CD14-positive monocyte (primary cell): ENCODE measurements at regions not wholly inside any gene's neighbourhood (a gene's known extent, or its start where the extent isn't known, plus 50 kb on each side); places are given as distances from the start of the nearest gene placed in this dataset.
A peak's percentile ranks its signal among the peaks of the same experiment; 100 is the strongest.

Experiments used
- DNase-seq, 3 donors: peaks; one replicate each; pipeline ENCODE4 v3.0.0-alpha.2; 2011 to 2022
- H2AFZ ChIP-seq: 2 replicates; pipeline ENCODE4 v1.6.0; 2012; ENCODE audit warnings: mild to moderate bottlenecking, low read depth, low read length, inconsistent platforms; ENCODE audit not compliant: insufficient read depth, poor library complexity, severe bottlenecking
- H3K27ac ChIP-seq, 2 donors: 1 replicate in 1 of 2; 2 replicates in 1 of 2; pipeline ENCODE4 v1.5.1; 2012 to 2013; ENCODE audit warnings: low read length in 2 of 2, control low read depth in 1 of 2, inconsistent platforms in 1 of 2, low read depth in 1 of 2, mild to moderate bottlenecking in 1 of 2
- H3K27me3 ChIP-seq, 2 donors: one replicate each; pipeline versions ENCODE4 v1.6.0 to v1.6.1; 2011 to 2013; ENCODE audit warnings: low read length in 2 of 2; ENCODE audit not compliant: control insufficient read depth in 2 of 2, insufficient read depth in 2 of 2
- H3K36me3 ChIP-seq, 2 donors: replicated peaks in 1 of 2; 1 replicate in 1 of 2; 2 replicates in 1 of 2; pipeline versions ENCODE4 v1.5.1 to v1.6.1; 2012 to 2013; ENCODE audit warnings: low read length in 2 of 2, control low read depth in 1 of 2, inconsistent platforms in 1 of 2, mild to moderate bottlenecking in 1 of 2; ENCODE audit not compliant: insufficient read depth in 2 of 2, control insufficient read depth in 1 of 2
- H3K4me1 ChIP-seq, 2 donors: 1 replicate in 1 of 2; 2 replicates in 1 of 2; pipeline versions ENCODE4 v1.5.1 to v1.6.1; 2012 to 2013; ENCODE audit warnings: low read length in 2 of 2, control low read depth in 1 of 2, inconsistent platforms in 1 of 2, mild to moderate bottlenecking in 1 of 2, moderate library complexity in 1 of 2; ENCODE audit not compliant: insufficient read depth in 2 of 2, control insufficient read depth in 1 of 2
- H3K4me2 ChIP-seq: replicated peaks from 2 replicates; pipeline ENCODE3; 2012; ENCODE audit warnings: low read length, moderate library complexity, mild to moderate bottlenecking; ENCODE audit not compliant: poor library complexity, severe bottlenecking; ENCODE audit errors: extremely low read depth
- H3K4me3 ChIP-seq, 3 experiments: fragments of 200-600 bp in 1 of 3; sonication (generic) in 1 of 3; replicated peaks in 1 of 3; 1 replicate in 2 of 3; 2 replicates in 1 of 3; pipeline ENCODE4 v1.5.1; 2011 to 2013; ENCODE audit warnings: low read length in 3 of 3, mild to moderate bottlenecking in 3 of 3, control low read depth in 2 of 3, low read depth in 2 of 3, inconsistent platforms in 1 of 3, moderate library complexity in 1 of 3
- H3K79me2 ChIP-seq: 2 replicates; pipeline ENCODE4 v1.6.0; 2012; ENCODE audit warnings: mild to moderate bottlenecking, control low read depth, inconsistent platforms, low read length, moderate library complexity; ENCODE audit not compliant: insufficient read depth
- H3K9ac ChIP-seq: 2 replicates; pipeline ENCODE4 v1.6.0; 2017; ENCODE audit warnings: low read length, mild to moderate bottlenecking; ENCODE audit not compliant: insufficient read depth, poor library complexity, severe bottlenecking
- H3K9me3 ChIP-seq, 2 donors: replicated peaks in 1 of 2; 1 replicate in 1 of 2; 2 replicates in 1 of 2; pipeline versions ENCODE4 v1.5.1 to v1.6.1; 2012 to 2013; ENCODE audit warnings: low read length in 2 of 2, control low read depth in 1 of 2; ENCODE audit not compliant: control insufficient read depth in 1 of 2, insufficient read depth in 1 of 2
- H4K20me1 ChIP-seq: 2 replicates; pipeline ENCODE4 v1.6.0; 2012; ENCODE audit warnings: mild to moderate bottlenecking, low read length, control low read depth, moderate library complexity; ENCODE audit not compliant: insufficient read depth
- H3K27ac Mint-ChIP-seq, 7 donors: one replicate each; pipeline ENCODE4 v1.8.0; 2020; ENCODE audit warnings: mild to moderate bottlenecking in 7 of 7, mixed read lengths in 7 of 7, moderate library complexity in 6 of 7, inconsistent platforms in 2 of 7
- H3K27me3 Mint-ChIP-seq, 3 donors: one replicate each; pipeline ENCODE4 v1.8.0; 2021 to 2022; ENCODE audit warnings: low read depth in 3 of 3, mild to moderate bottlenecking in 3 of 3, mixed read lengths in 3 of 3, moderate library complexity in 3 of 3, inconsistent platforms in 1 of 3
- H3K36me3 Mint-ChIP-seq, 2 donors: one replicate each; pipeline ENCODE4 v1.8.0; 2020; ENCODE audit warnings: mixed read lengths in 2 of 2, inconsistent platforms in 1 of 2, mild to moderate bottlenecking in 1 of 2
- H3K4me1 Mint-ChIP-seq: one replicate; pipeline ENCODE4 v1.8.0; 2020; ENCODE audit warnings: mild to moderate bottlenecking, mixed read lengths
- H3K4me3 Mint-ChIP-seq, 2 donors: one replicate each; pipeline ENCODE4 v1.8.0; 2020; ENCODE audit warnings: mild to moderate bottlenecking in 2 of 2, mixed read lengths in 2 of 2, moderate library complexity in 1 of 2
- H3K9me3 Mint-ChIP-seq, 7 donors: one replicate each; pipeline ENCODE4 v1.8.0; 2020 to 2022; ENCODE audit warnings: mixed read lengths in 7 of 7, mild to moderate bottlenecking in 6 of 7, moderate library complexity in 6 of 7, inconsistent platforms in 2 of 7
- WGBS: methylation state at CpG from one replicate; pipeline ENCODE4 v1.1.5; 2013; ENCODE audit warnings: missing lambda C conversion rate; ENCODE audit not compliant: insufficient coverage; 5-methylcytosine and 5-hydroxymethylcytosine counted together
- intact Hi-C, 2 donors: fragments of 100-400 bp; cut with micrococcal nuclease; formaldehyde crosslinking; loops; one replicate each; pipeline versions ENCODE4 v1.15.0 to v1.15.1; 2023
- TF ChIP-seq, protein P1 (sequence below): fragments of 200-600 bp; IDR thresholded peaks from one replicate; pipeline ENCODE4 v1.8.0; 2022; ENCODE audit warnings: antibody characterized with exemption, mild to moderate bottlenecking

GRCh38 chr6:14770040-14770439 lies 475.8 kb upstream of the JARID2 start:
- Mint-ChIP-seq H3K36me3 (no peaks in the 10 kb centered on the region), H3K4me1 (peaks cover 37% of the 10 kb centered on the region), H3K27ac (peak overlapping the region in 5 of 7 donors; percentile 28 to 73 (median 52)), H3K9me3 (peaks cover 0 to 3% (median 0%) of the 10 kb centered on the region in 7 donors), H3K27me3 (peaks cover 0 to 2% (median 1%) of the 10 kb centered on the region in 3 donors), H3K4me3 (no peak overlapping the region)
- intact Hi-C loops, result loop anchor here (10.0 kb wide), 2 partner anchors 55 to 65 kb away; no protein-coding TSS in a partner anchor
- no peak overlapping the region for H3K27ac ChIP-seq
- no peaks in the 10 kb centered on the region for H3K79me2 ChIP-seq
- H3K36me3 ChIP-seq, result no peaks in the 10 kb centered on the region
- no peaks in the 10 kb centered on the region for H3K9me3 ChIP-seq
- H2AFZ ChIP-seq, result no peak overlapping the region
- TF ChIP-seq, protein P1, sequence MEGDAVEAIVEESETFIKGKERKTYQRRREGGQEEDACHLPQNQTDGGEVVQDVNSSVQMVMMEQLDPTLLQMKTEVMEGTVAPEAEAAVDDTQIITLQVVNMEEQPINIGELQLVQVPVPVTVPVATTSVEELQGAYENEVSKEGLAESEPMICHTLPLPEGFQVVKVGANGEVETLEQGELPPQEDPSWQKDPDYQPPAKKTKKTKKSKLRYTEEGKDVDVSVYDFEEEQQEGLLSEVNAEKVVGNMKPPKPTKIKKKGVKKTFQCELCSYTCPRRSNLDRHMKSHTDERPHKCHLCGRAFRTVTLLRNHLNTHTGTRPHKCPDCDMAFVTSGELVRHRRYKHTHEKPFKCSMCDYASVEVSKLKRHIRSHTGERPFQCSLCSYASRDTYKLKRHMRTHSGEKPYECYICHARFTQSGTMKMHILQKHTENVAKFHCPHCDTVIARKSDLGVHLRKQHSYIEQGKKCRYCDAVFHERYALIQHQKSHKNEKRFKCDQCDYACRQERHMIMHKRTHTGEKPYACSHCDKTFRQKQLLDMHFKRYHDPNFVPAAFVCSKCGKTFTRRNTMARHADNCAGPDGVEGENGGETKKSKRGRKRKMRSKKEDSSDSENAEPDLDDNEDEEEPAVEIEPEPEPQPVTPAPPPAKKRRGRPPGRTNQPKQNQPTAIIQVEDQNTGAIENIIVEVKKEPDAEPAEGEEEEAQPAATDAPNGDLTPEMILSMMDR, result no peak
- no peaks in the 10 kb centered on the region for H3K27me3 ChIP-seq
- no peaks in the 10 kb centered on the region for H4K20me1 ChIP-seq
- H3K4me1 ChIP-seq, result peaks cover 26 to 33% of the 10 kb centered on the region in 2 donors
- H3K4me2 ChIP-seq, result no peak overlapping the region
- H3K9ac ChIP-seq, result no peak overlapping the region
- no peak for DNase-seq
- H3K4me3 ChIP-seq, result no peak overlapping the region
- WGBS, result 68% methylated on average over 3 of the region's 3 CpGs

GRCh38 chr6:14770572-14770971 lies 475.3 kb upstream of the JARID2 start:
- no peak overlapping the region for H3K4me3 ChIP-seq
- H3K79me2 ChIP-seq, result no peaks in the 10 kb centered on the region
- no peak overlapping the region for H3K27ac ChIP-seq
- WGBS, result 100% methylated on average over 1 of the region's 6 CpGs
- H4K20me1 ChIP-seq, result no peaks in the 10 kb centered on the region
- H3K9ac ChIP-seq, result no peak overlapping the region
- intact Hi-C loops, result loop anchor here (10.0 kb wide), 2 partner anchors 54 to 64 kb away; no protein-coding TSS in a partner anchor
- H3K4me1 ChIP-seq, result peaks cover 21 to 28% of the 10 kb centered on the region in 2 donors
- no peak overlapping the region for H3K4me3 Mint-ChIP-seq
- peak overlapping the region in 3 of 7 donors; percentile 41 to 79 (median 58) for H3K27ac Mint-ChIP-seq
- TF ChIP-seq, protein P1, result no peak
- no peaks in the 10 kb centered on the region for H3K36me3 Mint-ChIP-seq
- H2AFZ ChIP-seq, result no peak overlapping the region
- no peak overlapping the region for H3K4me2 ChIP-seq
- no peaks in the 10 kb centered on the region for H3K27me3 ChIP-seq
- H3K36me3 ChIP-seq, result no peaks in the 10 kb centered on the region
- peaks cover 31% of the 10 kb centered on the region for H3K4me1 Mint-ChIP-seq
- H3K9me3 ChIP-seq, result no peaks in the 10 kb centered on the region
- peak in 1 of 3 donors; percentile 16 for DNase-seq
- H3K9me3 Mint-ChIP-seq, result peaks cover 0 to 5% (median 0%) of the 10 kb centered on the region in 7 donors
- peaks cover 0 to 2% (median 1%) of the 10 kb centered on the region in 3 donors for H3K27me3 Mint-ChIP-seq
